Osteoblast (primary cell): ENCODE measurements at regions not wholly inside any gene's neighbourhood (a gene's known extent, or its start where the extent isn't known, plus 50 kb on each side); places are given as distances from the start of the nearest gene placed in this dataset.

Experiments used
- DNase-seq: peaks from one replicate; pipeline ENCODE4 v3.0.0; 2011; ENCODE audit warnings: low spot score, mixed read lengths; ENCODE audit not compliant: insufficient read length; ENCODE audit errors: missing footprints
- H2AFZ ChIP-seq: 2 replicates; pipeline ENCODE4 v1.6.0; 2011; ENCODE audit warnings: mild to moderate bottlenecking, low read length
- H3K27ac ChIP-seq: 2 replicates; pipeline ENCODE4 v1.5.1; 2011; ENCODE audit warnings: mild to moderate bottlenecking, low read depth, low read length, moderate library complexity
- H3K27me3 ChIP-seq: 2 replicates; pipeline ENCODE4 v1.6.0; 2012; ENCODE audit warnings: mild to moderate bottlenecking, control low read depth, inconsistent platforms, low read length, moderate library complexity; ENCODE audit not compliant: insufficient read depth
- H3K36me3 ChIP-seq: 2 replicates; pipeline ENCODE4 v1.5.1; 2011; ENCODE audit warnings: mild to moderate bottlenecking, low read length, control low read depth, moderate library complexity; ENCODE audit not compliant: insufficient read depth
- H3K4me1 ChIP-seq: 2 replicates; pipeline ENCODE4 v1.5.1; 2011; ENCODE audit warnings: mild to moderate bottlenecking, low read length, control low read depth, moderate library complexity; ENCODE audit not compliant: insufficient read depth
- H3K4me2 ChIP-seq: 2 replicates; pipeline ENCODE4 v1.6.0; 2011; ENCODE audit warnings: mild to moderate bottlenecking, low read length; ENCODE audit not compliant: insufficient read depth
- H3K4me3 ChIP-seq: fragments of 200-600 bp; sonication (generic); 3 replicates; pipeline ENCODE4 v1.5.1; 2012; ENCODE audit warnings: mild to moderate bottlenecking, low read length, inconsistent platforms; ENCODE audit not compliant: insufficient read depth
- H3K79me2 ChIP-seq: 2 replicates; pipeline ENCODE4 v1.6.0; 2012; ENCODE audit warnings: mild to moderate bottlenecking, low read length, control low read depth, inconsistent platforms; ENCODE audit not compliant: insufficient read depth
- H3K9me3 ChIP-seq: 2 replicates; pipeline ENCODE4 v1.5.1; 2011; ENCODE audit warnings: low read depth, low read length, control low read depth
- H4K20me1 ChIP-seq: 2 replicates; pipeline ENCODE4 v1.6.0; 2012; ENCODE audit warnings: mild to moderate bottlenecking, low read length, control low read depth; ENCODE audit not compliant: insufficient read depth
- CTCF ChIP-seq: IDR thresholded peaks from 2 replicates; pipeline ENCODE4 v1.5.1; 2011; ENCODE audit warnings: mild to moderate bottlenecking, low read depth, low read length, moderate library complexity; ENCODE audit errors: extremely low read depth

GRCh38 chr4:84325625-84326024 is 173.5 kb downstream of the NKX6-1 start:
- no peak overlapping the region for H3K27ac ChIP-seq
- no peak overlapping the region for H3K4me2 ChIP-seq
- no peaks in the 10 kb centered on the region for H3K9me3 ChIP-seq
- H3K27me3 ChIP-seq: no peaks in the 10 kb centered on the region
- H3K79me2 ChIP-seq: no peaks in the 10 kb centered on the region
- H4K20me1 ChIP-seq: no peaks in the 10 kb centered on the region
- no peak for TF ChIP-seq CTCF
- H3K4me1 ChIP-seq: no peaks in the 10 kb centered on the region
- H3K36me3 ChIP-seq: no peaks in the 10 kb centered on the region
- H2AFZ ChIP-seq: no peak overlapping the region
- DNase-seq: no peak
- no peak overlapping the region for H3K4me3 ChIP-seq

GRCh38 chr4:84324303-84325245 is 174.5 kb downstream of the NKX6-1 start:
- no peaks in the 10 kb centered on the region for H3K4me1 ChIP-seq
- H3K36me3 ChIP-seq: no peaks in the 10 kb centered on the region
- no peak for DNase-seq
- no peaks in the 10 kb centered on the region for H3K27me3 ChIP-seq
- no peak overlapping the region for H2AFZ ChIP-seq
- TF ChIP-seq CTCF: no peak
- no peaks in the 10 kb centered on the region for H3K79me2 ChIP-seq
- H3K4me3 ChIP-seq: no peak overlapping the region
- no peaks in the 10 kb centered on the region for H3K9me3 ChIP-seq
- H3K27ac ChIP-seq: no peak overlapping the region
- no peak overlapping the region for H3K4me2 ChIP-seq
- H4K20me1 ChIP-seq: no peaks in the 10 kb centered on the region

GRCh38 chr4:84319124-84319523 is 180.0 kb downstream of the NKX6-1 start:
- H3K36me3 ChIP-seq: no peaks in the 10 kb centered on the region
- no peak overlapping the region for H3K4me2 ChIP-seq
- no peak for TF ChIP-seq CTCF
- H3K27ac ChIP-seq: no peak overlapping the region
- no peaks in the 10 kb centered on the region for H3K27me3 ChIP-seq
- H3K4me3 ChIP-seq: no peak overlapping the region
- no peaks in the 10 kb centered on the region for H3K4me1 ChIP-seq
- no peaks in the 10 kb centered on the region for H3K79me2 ChIP-seq
- DNase-seq: no peak
- H2AFZ ChIP-seq: no peak overlapping the region
- H4K20me1 ChIP-seq: no peaks in the 10 kb centered on the region
- no peaks in the 10 kb centered on the region for H3K9me3 ChIP-seq

- H3K4me2 ChIP-seq: no peak overlapping the region
- no peak overlapping the region for H2AFZ ChIP-seq
- no peak overlapping the region for H3K4me3 ChIP-seq
- no peaks in the 10 kb centered on the region for H3K27me3 ChIP-seq
- no peak overlapping the region for H3K27ac ChIP-seq
- TF ChIP-seq CTCF: no peak
- no peaks in the 10 kb centered on the region for H3K79me2 ChIP-seq
- no peaks in the 10 kb centered on the region for H3K4me1 ChIP-seq
- no peaks in the 10 kb centered on the region for H4K20me1 ChIP-seq
- no peak for DNase-seq
- H3K36me3 ChIP-seq: no peaks in the 10 kb centered on the region
- no peaks in the 10 kb centered on the region for H3K9me3 ChIP-seq
Observed at GRCh38 chr4:84317513-84317912, 181.6 kb downstream of the NKX6-1 start.
